ENCODE measurements at regions not wholly inside any gene's neighbourhood (a gene's known extent, or its start where the extent isn't known, plus 50 kb on each side); places are given as distances from the start of the nearest gene placed in this dataset.

- Histone ChIP-seq H3K36me3 (replicated peaks in 1 of 2; ENCODE audit: control extremely low read depth in 1 of 2, control insufficient read depth in 1 of 2, extremely low read depth in 1 of 2, insufficient read depth in 2 of 2, low read length in 1 of 2) (no peaks in the 10 kb centered on the region), H3K4me1 (ENCODE audit: control insufficient read depth in 2 of 2, insufficient read depth in 2 of 2, low read length in 2 of 2) (no peaks in the 10 kb centered on the region), H3K27ac (ENCODE audit: low read length in 2 of 2) (no peak overlapping the region), H3K4me2 (replicated peaks; ENCODE audit: low read depth, low read length, poor library complexity, severe bottlenecking) (no peak overlapping the region), H3K9me3 (ENCODE audit: control extremely low read depth in 1 of 3, control insufficient read depth in 2 of 3, insufficient read depth in 1 of 3, low read length in 2 of 3) (peaks cover 0 to 6% (median 3%) of the 10 kb centered on the region in 3 donors), H3K9ac (ENCODE audit: low read length) (no peak overlapping the region), H3K27me3 (replicated peaks in 1 of 4; ENCODE audit: control extremely low read depth in 1 of 4, control insufficient read depth in 3 of 4, insufficient read depth in 4 of 4, low read length in 3 of 4) (no peaks in the 10 kb centered on the region), H3K79me2 (ENCODE audit: control insufficient read depth, insufficient read depth, low read length) (no peaks in the 10 kb centered on the region), H3K4me3 (ENCODE audit: control extremely low read depth in 1 of 5, extremely low read depth in 1 of 5, insufficient read depth in 1 of 5, low read depth in 2 of 5, low read length in 4 of 5) (no peak overlapping the region), H2AFZ (ENCODE audit: insufficient read depth, low read depth, low read length, poor library complexity, severe bottlenecking) (no peak overlapping the region), H4K20me1 (ENCODE audit: control insufficient read depth, insufficient read depth, low read length, poor library complexity, severe bottlenecking) (no peaks in the 10 kb centered on the region)
- DNase-seq, result no peak
- ChIA-PET CTCF (no interaction called here), POLR2A (no interaction called here)
- intact Hi-C loops (cut with micrococcal nuclease), result no loop called here
- H3K27me3 Mint-ChIP-seq, result peaks cover 6% of the 10 kb centered on the region
- no peaks in the 10 kb centered on the region for H3K4me1 Mint-ChIP-seq
- no peak overlapping the region for H3K27ac Mint-ChIP-seq
- peaks cover 5% of the 10 kb centered on the region for H3K9me3 Mint-ChIP-seq (ENCODE audit: insufficient read depth)
- TF ChIP-seq EZH2 (IDR thresholded peaks at IDR 0.05; ENCODE audit: borderline replicate concordance, insufficient read depth, low read depth, low read length, poor library complexity, severe bottlenecking), result no peak
- no peak for TF ChIP-seq CTCF (IDR thresholded peaks at IDR 0.05)
- no peak for ATAC-seq (ENCODE audit: low read depth)
- no peak overlapping the region for H3K4me3 Mint-ChIP-seq
Measured at GRCh38 chr4:105023668-105024055, 123.0 kb upstream of the TET2 start.

- CTCF ChIA-PET, result no interaction called here
- Histone ChIP-seq H3K4me1 (ENCODE audit: control insufficient read depth in 2 of 2, insufficient read depth in 2 of 2, low read length in 2 of 2) (no peaks in the 10 kb centered on the region), H3K79me2 (ENCODE audit: control insufficient read depth, insufficient read depth, low read length) (no peaks in the 10 kb centered on the region), H3K36me3 (replicated peaks in 1 of 2; ENCODE audit: control extremely low read depth in 1 of 2, control insufficient read depth in 1 of 2, extremely low read depth in 1 of 2, insufficient read depth in 2 of 2, low read length in 1 of 2) (no peaks in the 10 kb centered on the region), H4K20me1 (ENCODE audit: control insufficient read depth, insufficient read depth, low read length, poor library complexity, severe bottlenecking) (no peaks in the 10 kb centered on the region), H3K27me3 (replicated peaks in 1 of 4; ENCODE audit: control extremely low read depth in 1 of 4, control insufficient read depth in 3 of 4, insufficient read depth in 4 of 4, low read length in 3 of 4) (no peaks in the 10 kb centered on the region), H3K9me3 (ENCODE audit: control extremely low read depth in 1 of 3, control insufficient read depth in 2 of 3, insufficient read depth in 1 of 3, low read length in 2 of 3) (peaks cover 0 to 6% (median 3%) of the 10 kb centered on the region in 3 donors), H2AFZ (ENCODE audit: insufficient read depth, low read depth, low read length, poor library complexity, severe bottlenecking) (no peak overlapping the region), H3K27ac (ENCODE audit: low read length in 2 of 2) (no peak overlapping the region), H3K4me2 (replicated peaks; ENCODE audit: low read depth, low read length, poor library complexity, severe bottlenecking) (no peak overlapping the region), H3K4me3 (ENCODE audit: control extremely low read depth in 1 of 5, extremely low read depth in 1 of 5, insufficient read depth in 1 of 5, low read depth in 2 of 5, low read length in 4 of 5) (no peak overlapping the region), H3K9ac (ENCODE audit: low read length) (no peak overlapping the region)
- Mint-ChIP-seq H3K27ac (no peak overlapping the region), H3K4me1 (no peaks in the 10 kb centered on the region), H3K4me3 (no peak overlapping the region), H3K9me3 (ENCODE audit: insufficient read depth) (peaks cover 5% of the 10 kb centered on the region), H3K27me3 (peaks cover 9% of the 10 kb centered on the region)
- intact Hi-C loops (cut with micrococcal nuclease), result no loop called here
- no peak for TF ChIP-seq CTCF (IDR thresholded peaks at IDR 0.05)
- TF ChIP-seq EZH2 (IDR thresholded peaks at IDR 0.05; ENCODE audit: borderline replicate concordance, insufficient read depth, low read depth, low read length, poor library complexity, severe bottlenecking), result no peak
- no peak for ATAC-seq (ENCODE audit: low read depth)
- POLR2A ChIA-PET, result no interaction called here
- DNase-seq, result no peak
- WGBS (ENCODE audit: insufficient coverage), result 82% methylated on average over 2 of the region's 2 CpGs
Measured at GRCh38 chr4:105025263-105026017, 121.2 kb upstream of the TET2 start.
